C4-2B (cell line): ENCODE measurements at regions not wholly inside any gene's neighbourhood (a gene's known extent, or its start where the extent isn't known, plus 50 kb on each side); places are given as distances from the start of the nearest gene placed in this dataset.

Experiments used
- H3K27ac ChIP-seq: fragments of 450-650 bp; 2 replicates; pipeline ENCODE4 v1.5.1; 2017
- CTCF ChIP-seq: fragments of 450-650 bp; conservative IDR thresholded peaks from 2 replicates; pipeline ENCODE4 v1.5.1; 2017; ENCODE audit warnings: mild to moderate bottlenecking
- ZFX ChIP-seq: fragments of 450-650 bp; IDR thresholded peaks from 2 replicates; pipeline ENCODE4 v1.6.1; 2017

GRCh38 chr1:199067483-199067882 is 428.6 kb downstream of the PTPRC start:
- TF ChIP-seq CTCF (no peak), ZFX (no peak)
- no peak overlapping the region for H3K27ac ChIP-seq

GRCh38 chr1:199071080-199071479 is 432.2 kb downstream of the PTPRC start:
- TF ChIP-seq CTCF (no peak), ZFX (no peak)
- H3K27ac ChIP-seq: no peak overlapping the region

GRCh38 chr1:199073166-199073565 is 434.3 kb downstream of the PTPRC start:
- TF ChIP-seq ZFX (no peak), CTCF (no peak)
- no peak overlapping the region for H3K27ac ChIP-seq

- H3K27ac ChIP-seq: no peak overlapping the region
- TF ChIP-seq CTCF (no peak), ZFX (no peak)
Observed at GRCh38 chr1:199075792-199076191, 437.0 kb downstream of the PTPRC start.

GRCh38 chr1:199079994-199080393 is 441.2 kb downstream of the PTPRC start:
- TF ChIP-seq ZFX: no peak
- TF ChIP-seq CTCF: no peak
- no peak overlapping the region for H3K27ac ChIP-seq

GRCh38 chr1:199081739-199082138 is 442.9 kb downstream of the PTPRC start:
- H3K27ac ChIP-seq: no peak overlapping the region
- TF ChIP-seq CTCF: no peak
- no peak for TF ChIP-seq ZFX

- TF ChIP-seq CTCF: no peak
- no peak for TF ChIP-seq ZFX
- H3K27ac ChIP-seq: no peak overlapping the region
Observed at GRCh38 chr1:199082778-199083389, 444.0 kb downstream of the PTPRC start.
